Spleen (tissue), 7 donors: ENCODE measurements at regions not wholly inside any gene's neighbourhood (a gene's known extent, or its start where the extent isn't known, plus 50 kb on each side); places are given as distances from the start of the nearest gene placed in this dataset.

ENCODE experiments used
- POLR2A ChIP-seq, 3 donors: fragments of 450-650 bp; IDR thresholded peaks; one replicate each; pipeline ENCODE4 v1.5.1; 2017; ENCODE audit warnings: antibody characterized with exemption in 3 of 3, mild to moderate bottlenecking in 1 of 3
- POLR2AphosphoS5 ChIP-seq, 3 donors: sonication (generic); formaldehyde crosslinking; IDR thresholded peaks; one replicate each; pipeline ENCODE4 v1.5.1; 2017; ENCODE audit warnings: antibody characterized with exemption in 3 of 3
- TF ChIP-seq, protein P1 (sequence below), 11 experiments: fragments of 200-600 bp in 7 of 11; fragments of 450-650 bp in 4 of 11; sonication (generic) in 4 of 11; IDR thresholded peaks in 8 of 11; conservative IDR thresholded peaks in 3 of 11; 1 replicate in 7 of 11; 2 replicates in 4 of 11; pipeline versions ENCODE4 v1.4.0 to v1.8.0; 2016 to 2021; ENCODE audit warnings: antibody characterized with exemption in 11 of 11, inconsistent platforms in 4 of 11, mild to moderate bottlenecking in 1 of 11
- donor health status: DM: no; HTN: no; CAD: no; lungs with moderate emphysema.
- donor health status: DM: no; HTN: no; CAD: no.
- donor health status: DM: no; HTN: no; CAD: no.

- TF ChIP-seq, protein P1, sequence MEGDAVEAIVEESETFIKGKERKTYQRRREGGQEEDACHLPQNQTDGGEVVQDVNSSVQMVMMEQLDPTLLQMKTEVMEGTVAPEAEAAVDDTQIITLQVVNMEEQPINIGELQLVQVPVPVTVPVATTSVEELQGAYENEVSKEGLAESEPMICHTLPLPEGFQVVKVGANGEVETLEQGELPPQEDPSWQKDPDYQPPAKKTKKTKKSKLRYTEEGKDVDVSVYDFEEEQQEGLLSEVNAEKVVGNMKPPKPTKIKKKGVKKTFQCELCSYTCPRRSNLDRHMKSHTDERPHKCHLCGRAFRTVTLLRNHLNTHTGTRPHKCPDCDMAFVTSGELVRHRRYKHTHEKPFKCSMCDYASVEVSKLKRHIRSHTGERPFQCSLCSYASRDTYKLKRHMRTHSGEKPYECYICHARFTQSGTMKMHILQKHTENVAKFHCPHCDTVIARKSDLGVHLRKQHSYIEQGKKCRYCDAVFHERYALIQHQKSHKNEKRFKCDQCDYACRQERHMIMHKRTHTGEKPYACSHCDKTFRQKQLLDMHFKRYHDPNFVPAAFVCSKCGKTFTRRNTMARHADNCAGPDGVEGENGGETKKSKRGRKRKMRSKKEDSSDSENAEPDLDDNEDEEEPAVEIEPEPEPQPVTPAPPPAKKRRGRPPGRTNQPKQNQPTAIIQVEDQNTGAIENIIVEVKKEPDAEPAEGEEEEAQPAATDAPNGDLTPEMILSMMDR (IDR thresholded peaks at IDR 0.05 in 8 of 11, conservative IDR thresholded peaks at IDR 0.05 in 3 of 11): no peak
- TF ChIP-seq POLR2AphosphoS5 (IDR thresholded peaks at IDR 0.05) (no peak), POLR2A (IDR thresholded peaks at IDR 0.05) (no peak)
Measured at GRCh38 chr13:48910686-48911085, 65.0 kb upstream of the FNDC3A start.
